GM18505 (cell line): ENCODE measurements at regions not wholly inside any gene's neighbourhood (a gene's known extent, or its start where the extent isn't known, plus 50 kb on each side); places are given as distances from the start of the nearest gene placed in this dataset.
A peak's percentile ranks its signal among the peaks of the same experiment; 100 is the strongest.

ENCODE experiments used
- ATAC-seq: cut with Tn5 transposase; IDR thresholded peaks from one replicate; pipeline ENCODE4 v1.9.1; 2021; ENCODE audit not compliant: unreplicated experiment
- POLR2A ChIP-seq: IDR thresholded peaks from 4 replicates; pipeline ENCODE4 v1.6.1; 2011; ENCODE audit warnings: borderline replicate concordance; ENCODE audit not compliant: insufficient read depth, insufficient read length; ENCODE audit errors: extremely low read depth

DNA sequence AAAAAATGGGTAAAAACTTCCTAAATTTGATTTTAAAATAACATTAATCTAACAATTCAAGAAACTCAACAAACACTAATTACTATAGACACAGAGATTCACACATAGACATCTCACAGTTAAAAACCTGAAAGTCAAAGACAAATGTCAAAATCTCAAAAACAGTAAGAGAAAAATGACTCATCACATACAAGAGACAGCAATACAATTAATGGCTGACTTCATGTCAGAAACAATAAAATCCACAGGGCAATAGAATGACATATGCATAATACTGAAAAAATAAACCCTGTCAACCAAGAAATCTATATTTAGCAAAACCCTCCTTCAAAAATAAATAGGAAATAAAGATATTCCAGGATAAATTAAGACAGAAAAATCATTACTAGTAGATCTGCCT is 200.4 kb downstream of the CEMIP2 start:
- no peak for TF ChIP-seq POLR2A
- ATAC-seq, result no peak

DNA sequence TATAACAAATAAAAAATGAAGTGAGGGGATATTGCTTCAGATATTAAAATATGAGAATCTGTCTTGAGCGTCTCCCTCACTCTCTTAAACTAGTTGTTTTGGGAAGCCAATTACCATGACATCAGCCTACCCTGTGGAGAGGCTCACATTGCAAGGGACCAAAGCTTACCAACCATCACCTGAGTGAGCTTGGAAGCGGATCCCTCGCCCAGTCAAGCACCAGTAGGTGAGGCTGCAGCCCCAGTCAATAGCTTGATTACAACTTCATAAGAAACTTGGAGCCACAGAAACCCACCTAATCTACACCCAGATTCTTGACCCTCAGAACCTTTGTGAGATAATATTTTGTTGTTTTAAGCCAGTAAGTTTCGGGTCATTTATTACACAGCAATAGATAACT is 206.2 kb downstream of the CEMIP2 start:
- TF ChIP-seq POLR2A, result no peak

DNA sequence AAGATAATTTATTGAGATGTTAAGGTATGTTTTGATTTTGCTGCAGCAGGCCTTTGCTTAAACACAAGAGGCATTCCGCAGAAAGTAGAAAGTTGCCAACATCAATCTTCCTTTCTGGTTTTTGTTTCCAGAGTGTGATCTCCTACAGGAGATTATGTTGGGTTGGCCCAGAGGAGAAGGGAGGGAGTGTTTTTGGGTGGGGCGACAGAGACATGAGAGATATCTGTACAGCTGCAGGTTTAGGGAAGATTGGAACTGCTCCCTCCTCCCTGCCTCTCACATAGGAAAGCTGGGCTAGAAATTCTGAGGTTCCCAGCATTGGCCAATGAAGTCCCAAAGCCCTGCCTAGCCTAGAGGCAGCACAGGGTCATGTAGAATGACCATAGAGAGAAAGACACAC is 211.0 kb downstream of the CEMIP2 start:
- no peak for TF ChIP-seq POLR2A
- ATAC-seq, result no peak

More for the DNA sequence above, 206.2 kb downstream of the CEMIP2 start:
- ATAC-seq, result no peak

DNA sequence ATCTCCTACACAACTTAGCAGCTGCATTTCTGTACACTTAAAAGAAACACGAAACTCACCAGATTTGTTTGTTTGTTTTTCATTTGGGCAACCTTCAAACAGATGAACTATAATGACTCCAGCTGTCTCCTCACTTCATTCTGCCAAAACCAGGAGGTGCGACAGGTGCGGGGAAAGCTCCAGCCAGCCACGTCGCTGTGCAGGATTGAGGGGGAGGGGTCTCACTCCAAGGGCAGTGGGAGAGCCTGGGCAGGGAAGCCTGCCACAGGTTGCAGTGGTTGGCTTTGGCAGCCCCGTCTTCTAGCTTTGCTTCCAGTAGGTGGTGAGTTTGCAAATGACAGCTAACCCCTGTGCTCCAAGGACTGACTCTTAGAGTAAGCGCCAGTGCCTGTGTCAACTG is 215.8 kb downstream of the CEMIP2 start:
- ATAC-seq, result no peak
- no peak for TF ChIP-seq POLR2A

DNA sequence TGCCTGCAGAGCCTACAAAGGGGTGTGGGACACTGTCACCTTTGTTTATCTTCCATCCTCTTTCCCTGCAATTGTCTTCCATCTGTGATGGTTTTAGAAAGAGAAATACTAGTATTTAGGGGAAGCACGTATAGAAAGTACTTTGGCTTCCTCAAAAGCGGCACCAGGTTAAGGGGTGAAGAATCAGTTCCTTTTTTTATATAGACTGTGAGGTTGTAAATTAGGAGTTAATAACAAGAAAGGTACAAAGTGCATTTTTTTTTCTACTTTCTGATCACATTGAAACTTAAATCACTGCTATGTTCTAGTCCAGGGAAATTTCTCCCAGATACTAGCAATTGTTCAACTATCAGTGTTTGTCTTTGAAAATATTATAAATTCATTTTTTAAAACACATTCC is 219.3 kb downstream of the CEMIP2 start:
- no peak for TF ChIP-seq POLR2A
- peak; percentile 91 for ATAC-seq

DNA sequence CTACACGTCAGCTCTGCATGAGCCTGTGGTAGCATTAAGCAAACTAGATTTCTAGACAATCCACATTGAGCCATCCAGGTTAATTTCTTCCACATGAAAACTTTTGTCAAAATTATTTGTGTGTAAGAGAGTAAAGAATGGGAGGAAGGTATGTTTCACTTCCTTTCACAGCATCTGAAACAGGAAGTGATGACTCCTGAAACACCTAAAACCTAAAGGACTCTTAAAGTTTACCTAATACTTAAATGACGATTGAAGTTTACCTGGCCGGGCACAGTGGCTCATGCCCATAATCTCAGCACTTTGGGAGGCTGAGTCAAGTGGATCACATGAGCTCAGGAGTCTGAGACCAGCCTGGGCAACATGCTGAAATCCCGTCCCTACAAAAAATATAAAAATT is 223.8 kb downstream of the CEMIP2 start:
- ATAC-seq, result no peak
- no peak for TF ChIP-seq POLR2A

DNA sequence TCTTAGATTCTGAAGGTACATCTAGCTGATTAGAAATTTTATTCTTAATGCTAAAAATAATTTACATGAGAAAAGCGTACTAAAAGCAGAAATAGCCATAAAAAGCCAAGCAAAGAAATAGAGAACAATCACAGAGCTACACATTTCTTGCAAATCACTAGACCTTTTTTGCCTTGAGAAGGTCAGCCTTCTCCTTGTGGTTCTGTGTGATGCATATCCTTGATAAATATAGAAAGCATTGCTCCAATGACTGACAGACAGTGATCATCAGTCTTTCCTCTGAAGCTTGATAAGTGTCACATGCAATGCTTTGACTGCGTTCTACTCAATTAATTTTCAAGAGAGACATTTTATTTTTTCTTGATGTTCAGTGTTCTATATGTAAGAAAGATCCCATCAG is 226.9 kb downstream of the CEMIP2 start:
- no peak for ATAC-seq
- no peak for TF ChIP-seq POLR2A

DNA sequence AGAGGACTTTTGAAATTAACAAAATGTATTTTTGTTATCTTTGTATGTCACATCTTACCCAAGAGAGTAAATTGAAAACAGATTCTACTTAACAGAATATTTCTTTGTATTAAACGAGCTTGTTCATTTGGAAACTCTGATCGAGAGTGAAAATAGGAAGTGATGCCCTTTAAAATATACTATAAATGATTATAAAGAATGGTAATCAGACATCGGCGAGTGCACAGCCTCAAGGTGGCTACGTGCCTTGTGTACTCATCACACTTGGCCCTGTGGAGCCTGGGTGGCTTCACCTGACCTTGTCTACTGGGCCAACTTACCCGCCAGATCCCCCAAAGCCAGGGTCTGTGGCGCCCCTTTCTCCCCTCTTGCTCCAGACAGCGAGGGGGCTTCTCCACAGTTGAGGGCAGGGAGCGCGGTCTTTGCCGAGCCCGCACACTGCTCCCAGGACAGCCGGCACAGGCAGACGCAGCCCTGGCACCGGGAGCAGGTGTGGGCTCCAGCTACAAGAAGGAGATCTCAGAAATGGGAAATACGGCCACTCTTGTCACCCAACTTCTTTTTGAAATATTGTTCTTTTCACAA is 243.2 kb downstream of the CEMIP2 start:
- no peak for TF ChIP-seq POLR2A
- peak; percentile 52 for ATAC-seq

DNA sequence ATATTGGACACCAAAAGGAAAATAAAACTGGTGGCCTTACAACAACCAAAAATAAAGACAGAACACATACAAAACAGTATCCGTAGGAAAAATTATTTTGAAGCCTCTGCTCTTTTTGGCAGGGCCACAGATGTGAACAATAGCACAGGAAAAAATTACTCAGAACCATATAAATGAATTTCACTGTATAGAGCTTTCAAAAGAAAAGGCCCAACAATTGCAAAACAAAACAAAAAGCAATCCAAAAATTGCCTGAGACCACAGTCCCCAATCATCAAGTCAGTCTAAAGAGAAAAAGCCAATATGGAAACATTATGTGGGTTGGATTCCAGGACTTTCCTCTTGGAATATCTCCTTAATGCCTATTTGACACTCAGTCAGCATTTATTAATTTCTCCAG is 243.8 kb downstream of the CEMIP2 start:
- no peak for TF ChIP-seq POLR2A
- no peak for ATAC-seq

DNA sequence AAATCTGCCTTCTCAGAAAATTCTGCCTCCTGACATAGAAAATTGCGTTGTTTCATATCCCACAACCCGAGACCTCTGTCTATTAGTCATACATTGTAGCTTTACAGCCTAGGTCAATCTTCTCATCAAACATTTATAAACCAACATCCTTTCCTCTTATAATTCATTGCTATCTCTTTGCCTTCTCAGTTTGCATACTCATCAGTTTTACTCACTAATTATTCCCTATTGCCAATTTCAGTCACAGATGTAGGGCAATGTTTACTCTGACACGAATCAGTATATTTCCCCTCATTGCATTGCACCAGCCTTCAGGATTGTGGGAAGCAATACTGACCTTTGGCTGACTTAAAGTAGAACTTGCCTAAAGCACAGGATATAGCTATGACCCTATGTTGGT is 247.2 kb downstream of the CEMIP2 start:
- no peak for ATAC-seq
- no peak for TF ChIP-seq POLR2A

DNA sequence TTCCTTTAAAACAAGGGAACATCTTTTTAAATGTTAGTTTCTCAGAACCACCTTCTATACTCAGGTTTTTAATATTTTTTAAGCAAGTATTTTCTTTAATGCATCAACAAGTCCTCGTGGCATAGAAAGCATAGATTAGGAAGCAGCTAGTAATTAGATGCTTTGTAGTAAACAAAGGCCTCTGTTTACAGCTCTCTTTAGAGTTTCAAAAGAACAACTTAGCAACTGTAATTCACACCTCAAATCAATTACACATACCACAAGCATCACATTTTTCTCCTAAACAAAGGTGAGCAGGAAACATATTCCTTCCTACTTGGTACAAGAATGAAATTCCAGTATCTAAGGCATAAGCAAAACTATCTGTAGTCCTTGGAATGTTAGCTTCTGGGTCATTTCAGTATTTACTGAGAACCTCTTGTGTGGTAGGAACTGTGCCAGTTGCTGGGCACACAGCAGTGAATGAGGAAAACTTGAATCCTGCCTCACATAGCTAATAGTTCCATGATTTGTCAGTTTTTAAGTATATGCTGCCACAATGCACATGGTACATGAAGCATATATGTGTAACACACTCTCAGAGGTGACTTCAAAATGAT is 249.1 kb downstream of the CEMIP2 start:
- TF ChIP-seq POLR2A, result no peak
- no peak for ATAC-seq

DNA sequence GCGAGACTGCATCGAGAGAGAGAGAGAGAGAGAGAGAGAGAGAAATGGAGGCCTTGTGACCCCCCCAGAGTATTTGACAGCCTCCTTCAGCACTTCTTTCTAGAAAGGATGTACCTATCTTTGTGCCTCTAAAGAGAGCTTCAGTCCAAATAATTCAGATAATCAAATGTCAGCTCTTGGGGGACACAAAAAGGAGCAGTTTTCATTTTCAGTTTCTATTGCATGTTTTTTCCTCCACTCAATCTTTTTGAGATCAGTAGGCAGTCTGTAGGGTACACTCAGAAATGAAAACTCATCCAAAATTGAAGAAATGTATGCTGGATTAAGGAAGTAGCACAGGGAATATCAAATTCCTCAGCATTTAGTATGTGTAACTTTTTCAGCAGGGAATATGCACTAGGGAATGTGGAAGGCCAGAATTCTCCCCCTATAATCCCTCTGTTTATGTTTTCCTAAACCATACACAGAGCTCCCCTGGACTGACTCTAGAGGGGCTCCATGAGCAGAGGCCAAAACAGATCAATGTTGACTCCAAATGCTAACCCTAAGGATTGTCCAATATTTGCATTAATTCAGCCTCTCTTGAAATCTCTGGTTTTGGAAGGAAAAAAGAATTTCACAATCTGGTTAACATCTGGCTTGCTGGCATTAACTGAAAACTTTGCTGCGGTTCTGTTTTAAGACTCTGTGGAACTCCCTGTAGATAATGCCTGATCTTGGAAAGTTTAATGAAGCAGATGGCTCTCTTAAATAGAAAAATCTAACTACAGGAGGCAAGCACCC is 250.1 kb downstream of the CEMIP2 start:
- no peak for ATAC-seq
- TF ChIP-seq POLR2A, result no peak

DNA sequence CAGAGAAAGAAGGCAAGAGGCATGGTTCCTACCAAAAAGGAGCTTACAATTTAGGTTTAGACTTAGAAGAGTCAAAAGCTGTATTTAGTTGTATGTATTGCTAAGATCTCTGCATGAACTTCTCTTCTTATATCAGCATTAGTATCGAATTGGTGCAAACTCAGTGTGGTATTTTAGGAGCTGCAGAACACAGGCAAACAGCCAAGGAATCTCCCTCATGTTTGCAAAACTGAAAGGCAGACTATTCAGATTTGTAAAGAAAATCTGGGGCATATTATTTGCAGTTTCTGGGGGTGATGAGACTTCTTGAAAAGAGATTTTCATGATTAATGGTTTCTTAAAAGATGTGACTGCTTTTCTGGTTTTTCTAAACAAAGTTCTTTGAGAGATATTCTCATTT is 252.7 kb downstream of the CEMIP2 start:
- ATAC-seq, result no peak
- TF ChIP-seq POLR2A, result no peak

DNA sequence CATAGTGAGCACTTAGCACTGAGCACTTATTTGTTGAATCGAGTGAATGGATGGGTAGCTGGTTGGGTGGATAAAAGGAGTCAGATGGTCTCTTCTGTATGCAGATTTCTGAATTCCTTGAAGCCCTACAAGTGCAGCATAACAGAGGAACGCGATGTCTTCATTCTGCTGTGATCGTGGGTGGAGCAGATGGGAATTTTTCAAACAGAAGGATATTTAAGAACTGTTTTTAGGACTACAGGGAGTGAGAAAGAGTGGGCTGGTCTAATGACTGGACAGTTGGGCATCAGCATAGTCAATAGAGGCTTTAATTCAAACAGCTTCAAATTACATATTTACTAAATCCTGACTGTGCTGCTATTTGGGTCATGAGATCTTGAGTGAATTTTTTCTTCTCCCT is 253.2 kb downstream of the CEMIP2 start:
- no peak for ATAC-seq
- TF ChIP-seq POLR2A, result no peak
